AG10803 (cell line): ENCODE measurements at regions not wholly inside any gene's neighbourhood (a gene's known extent, or its start where the extent isn't known, plus 50 kb on each side); places are given as distances from the start of the nearest gene placed in this dataset.

Experiments used
- DNase-seq: peaks from one replicate; pipeline ENCODE4 v3.0.0; 2010; ENCODE audit warnings: low read depth
- H3K4me3 ChIP-seq: 2 replicates; pipeline ENCODE4 v1.5.1; 2011; ENCODE audit warnings: mild to moderate bottlenecking, low read length, control low read depth
- TF ChIP-seq, protein P1 (sequence below): conservative IDR thresholded peaks from 2 replicates; pipeline ENCODE4 v1.5.1; 2011; ENCODE audit warnings: mild to moderate bottlenecking, low read length, control low read depth, inconsistent platforms

- DNase-seq, result peak; percentile 47
- peak overlapping the region; percentile 52 for H3K4me3 ChIP-seq
- TF ChIP-seq, protein P1, sequence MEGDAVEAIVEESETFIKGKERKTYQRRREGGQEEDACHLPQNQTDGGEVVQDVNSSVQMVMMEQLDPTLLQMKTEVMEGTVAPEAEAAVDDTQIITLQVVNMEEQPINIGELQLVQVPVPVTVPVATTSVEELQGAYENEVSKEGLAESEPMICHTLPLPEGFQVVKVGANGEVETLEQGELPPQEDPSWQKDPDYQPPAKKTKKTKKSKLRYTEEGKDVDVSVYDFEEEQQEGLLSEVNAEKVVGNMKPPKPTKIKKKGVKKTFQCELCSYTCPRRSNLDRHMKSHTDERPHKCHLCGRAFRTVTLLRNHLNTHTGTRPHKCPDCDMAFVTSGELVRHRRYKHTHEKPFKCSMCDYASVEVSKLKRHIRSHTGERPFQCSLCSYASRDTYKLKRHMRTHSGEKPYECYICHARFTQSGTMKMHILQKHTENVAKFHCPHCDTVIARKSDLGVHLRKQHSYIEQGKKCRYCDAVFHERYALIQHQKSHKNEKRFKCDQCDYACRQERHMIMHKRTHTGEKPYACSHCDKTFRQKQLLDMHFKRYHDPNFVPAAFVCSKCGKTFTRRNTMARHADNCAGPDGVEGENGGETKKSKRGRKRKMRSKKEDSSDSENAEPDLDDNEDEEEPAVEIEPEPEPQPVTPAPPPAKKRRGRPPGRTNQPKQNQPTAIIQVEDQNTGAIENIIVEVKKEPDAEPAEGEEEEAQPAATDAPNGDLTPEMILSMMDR, result peak; percentile 44
Observed at GRCh38 chr1:81305997-81306452, 494.7 kb upstream of the ADGRL2 start.

- TF ChIP-seq, protein P1, result no peak
- no peak overlapping the region for H3K4me3 ChIP-seq
- DNase-seq, result peak; percentile 40
Observed at GRCh38 chr1:81304187-81304586, 496.5 kb upstream of the ADGRL2 start.

DNA sequence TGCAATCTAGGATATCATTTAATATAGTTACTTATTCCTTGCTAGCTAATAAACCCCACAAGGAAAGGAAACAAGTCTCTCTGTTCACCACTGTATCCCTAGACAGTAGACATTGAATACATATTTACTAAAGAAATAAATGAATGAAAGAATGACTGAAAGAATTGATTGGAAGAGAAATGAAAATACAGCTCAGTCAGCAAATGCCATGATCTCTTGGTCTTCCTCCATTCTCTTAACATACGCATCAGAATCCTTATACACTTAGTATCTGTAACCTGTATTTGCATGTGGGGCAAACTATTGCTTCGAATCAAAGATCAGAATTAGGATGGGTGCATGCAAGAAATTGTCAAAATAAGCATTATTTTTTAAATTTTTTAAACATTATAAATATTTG is 500.8 kb upstream of the ADGRL2 start:
- no peak for DNase-seq
- H3K4me3 ChIP-seq, result no peak overlapping the region
- TF ChIP-seq, protein P1, result no peak

GRCh38 chr1:81298266-81298665 is 502.5 kb upstream of the ADGRL2 start:
- H3K4me3 ChIP-seq, result no peak overlapping the region
- DNase-seq, result peak; percentile 3
- TF ChIP-seq, protein P1, result no peak

GRCh38 chr1:81296601-81297000 is 504.1 kb upstream of the ADGRL2 start:
- DNase-seq, result peak; percentile 37
- H3K4me3 ChIP-seq, result no peak overlapping the region
- TF ChIP-seq, protein P1, result no peak

GRCh38 chr1:81290326-81290725 is 510.4 kb upstream of the ADGRL2 start:
- DNase-seq, result no peak
- H3K4me3 ChIP-seq, result no peak overlapping the region
- TF ChIP-seq, protein P1, result no peak

DNA sequence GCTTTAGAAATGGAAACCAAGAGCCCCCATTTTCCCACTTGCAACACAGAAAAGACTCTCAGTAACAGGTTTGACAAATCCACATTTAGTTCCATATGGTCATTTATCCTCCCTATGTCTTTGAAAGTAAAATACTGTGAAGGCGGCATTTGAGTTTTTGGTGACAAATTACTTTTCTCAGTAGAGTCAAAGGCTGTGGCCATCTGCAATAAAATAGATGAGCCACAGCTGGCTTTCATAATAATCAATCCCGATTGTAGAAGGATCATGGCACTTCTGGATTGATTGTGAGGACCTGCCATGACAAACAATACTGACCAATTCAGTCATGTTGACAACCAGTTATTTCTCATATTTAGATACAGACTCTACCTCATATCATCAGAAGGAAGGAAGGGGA is 512.0 kb upstream of the ADGRL2 start:
- DNase-seq, result no peak
- TF ChIP-seq, protein P1, result no peak
- H3K4me3 ChIP-seq, result no peak overlapping the region
